ENCODE measurements at regions not wholly inside any gene's neighbourhood (a gene's known extent, or its start where the extent isn't known, plus 50 kb on each side); places are given as distances from the start of the nearest gene placed in this dataset.

GRCh38 chr2:157061799-157062198, 195.7 kb upstream of the GALNT5 start:
- Mint-ChIP-seq H3K9me3 (no peaks in the 10 kb centered on the region), H3K36me3 (no peaks in the 10 kb centered on the region), H3K27ac (no peak overlapping the region), H3K27me3 (ENCODE audit: low read depth) (no peaks in the 10 kb centered on the region), H3K4me1 (peaks cover 12% of the 10 kb centered on the region), H3K4me3 (no peak overlapping the region)
- no peak for TF ChIP-seq SOX15 (CRISPR knock-in tag; IDR thresholded peaks at IDR 0.05)
- no peak for TF ChIP-seq TCF7 (CRISPR knock-in tag; IDR thresholded peaks at IDR 0.05; ENCODE audit: low read depth)
- TF ChIP-seq ZNF423 (CRISPR knock-in tag; IDR thresholded peaks at IDR 0.05), result no peak
- TF ChIP-seq NFYB (CRISPR knock-in tag; conservative IDR thresholded peaks at IDR 0.05; ENCODE audit: low read depth), result no peak
- TF ChIP-seq HMGA2 (CRISPR knock-in tag; IDR thresholded peaks at IDR 0.05), result no peak
- TF ChIP-seq ZNF416 (CRISPR knock-in tag; IDR thresholded peaks at IDR 0.05), result no peak
- no peak for TF ChIP-seq CREB1 (CRISPR knock-in tag; IDR thresholded peaks at IDR 0.05)
- TF ChIP-seq FOXJ3 (CRISPR knock-in tag; IDR thresholded peaks at IDR 0.05; ENCODE audit: borderline replicate concordance), result no peak
- no peak for TF ChIP-seq TEAD1 (CRISPR knock-in tag; IDR thresholded peaks at IDR 0.05)
- no peak for DNase-seq (ENCODE audit: low spot score)
- ChIA-PET POLR2A (no interaction called here), CTCF (no interaction called here)
- ATAC-seq, result no peak

- TF ChIP-seq HMGA2 (CRISPR knock-in tag; IDR thresholded peaks at IDR 0.05) (no peak), SOX15 (CRISPR knock-in tag; IDR thresholded peaks at IDR 0.05) (no peak), USF2 (CRISPR knock-in tag; IDR thresholded peaks at IDR 0.05) (no peak), AR (CRISPR knock-in tag; IDR thresholded peaks at IDR 0.05) (no peak), JUN (CRISPR knock-in tag; IDR thresholded peaks at IDR 0.05) (no peak), ZNF317 (CRISPR knock-in tag; IDR thresholded peaks at IDR 0.05; ENCODE audit: borderline replicate concordance, low read depth) (no peak), CDX4 (CRISPR knock-in tag; IDR thresholded peaks at IDR 0.05; ENCODE audit: borderline replicate concordance) (no peak), FOXJ3 (CRISPR knock-in tag; IDR thresholded peaks at IDR 0.05; ENCODE audit: borderline replicate concordance) (no peak), ZBTB21 (CRISPR knock-in tag; IDR thresholded peaks at IDR 0.05; ENCODE audit: borderline replicate concordance) (no peak), USF1 (CRISPR knock-in tag; IDR thresholded peaks at IDR 0.05) (no peak), PREB (CRISPR knock-in tag; IDR thresholded peaks at IDR 0.05; ENCODE audit: borderline replicate concordance) (no peak), EMX1 (CRISPR knock-in tag; IDR thresholded peaks at IDR 0.05) (no peak), ARID4B (CRISPR knock-in tag; IDR thresholded peaks at IDR 0.05; ENCODE audit: borderline replicate concordance) (no peak), TCF7 (CRISPR knock-in tag; IDR thresholded peaks at IDR 0.05; ENCODE audit: low read depth) (no peak)
- Mint-ChIP-seq H3K27me3 (ENCODE audit: low read depth) (0 out of 2 replicates have a peak, but pooled peaks cover 3% of the 10 kb centered on the region), H3K27ac (no peak overlapping the region), H3K9me3 (peaks cover 10% of the 10 kb centered on the region), H3K4me1 (no peaks in the 10 kb centered on the region), H3K4me3 (no peak overlapping the region), H3K36me3 (no peaks in the 10 kb centered on the region)
- ATAC-seq (no peak), DNase-seq (ENCODE audit: low spot score) (no peak)
- ChIA-PET CTCF (no interaction called here), POLR2A (no interaction called here)
Observed at GRCh38 chr2:157067562-157067961, 189.9 kb upstream of the GALNT5 start.
